OCI-LY3 (cell line): ENCODE measurements at regions not wholly inside any gene's neighbourhood (a gene's known extent, or its start where the extent isn't known, plus 50 kb on each side); places are given as distances from the start of the nearest gene placed in this dataset.

Experiments
- EZH2phosphoT487 ChIP-seq: fragments of 200-600 bp; shearing (Covaris generic); IDR thresholded peaks from 2 replicates; pipeline ENCODE4 v1.6.1; 2018; ENCODE audit warnings: antibody characterized with exemption, mixed run types, low read depth
- TF ChIP-seq, protein P1 (sequence below): fragments of 200-600, 300-600 bp; sonication (generic); IDR thresholded peaks from 2 replicates; pipeline ENCODE4 v1.5.1; 2014; ENCODE audit warnings: antibody characterized with exemption, low read length, low read depth

- TF ChIP-seq, protein P1, sequence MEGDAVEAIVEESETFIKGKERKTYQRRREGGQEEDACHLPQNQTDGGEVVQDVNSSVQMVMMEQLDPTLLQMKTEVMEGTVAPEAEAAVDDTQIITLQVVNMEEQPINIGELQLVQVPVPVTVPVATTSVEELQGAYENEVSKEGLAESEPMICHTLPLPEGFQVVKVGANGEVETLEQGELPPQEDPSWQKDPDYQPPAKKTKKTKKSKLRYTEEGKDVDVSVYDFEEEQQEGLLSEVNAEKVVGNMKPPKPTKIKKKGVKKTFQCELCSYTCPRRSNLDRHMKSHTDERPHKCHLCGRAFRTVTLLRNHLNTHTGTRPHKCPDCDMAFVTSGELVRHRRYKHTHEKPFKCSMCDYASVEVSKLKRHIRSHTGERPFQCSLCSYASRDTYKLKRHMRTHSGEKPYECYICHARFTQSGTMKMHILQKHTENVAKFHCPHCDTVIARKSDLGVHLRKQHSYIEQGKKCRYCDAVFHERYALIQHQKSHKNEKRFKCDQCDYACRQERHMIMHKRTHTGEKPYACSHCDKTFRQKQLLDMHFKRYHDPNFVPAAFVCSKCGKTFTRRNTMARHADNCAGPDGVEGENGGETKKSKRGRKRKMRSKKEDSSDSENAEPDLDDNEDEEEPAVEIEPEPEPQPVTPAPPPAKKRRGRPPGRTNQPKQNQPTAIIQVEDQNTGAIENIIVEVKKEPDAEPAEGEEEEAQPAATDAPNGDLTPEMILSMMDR, result no peak
- TF ChIP-seq EZH2phosphoT487, result no peak
Measured at GRCh38 chrX:89034679-89035078, 287.7 kb downstream of the CPXCR1 start.
